Left ventricle myocardium superior (tissue), 1 donor: ENCODE measurements at regions not wholly inside any gene's neighbourhood (a gene's known extent, or its start where the extent isn't known, plus 50 kb on each side); places are given as distances from the start of the nearest gene placed in this dataset.

Experiments used
- ATAC-seq: fragments of 200-7000 bp; cut with Tn5 transposase; one replicate; pipeline ENCODE4 v1.9.1; 2020; ENCODE audit warnings: mild to moderate bottlenecking, moderate library complexity
- DNase-seq: peaks from one replicate; pipeline ENCODE4 v3.0.0-alpha.2; 2020
- intact Hi-C: fragments of 100-400 bp; cut with micrococcal nuclease; formaldehyde crosslinking; loops from one replicate; pipeline ENCODE4 v1.11.0; 2022
- donor health status: DM: no; HTN: yes; CAD: no; lungs with severe emphysema.

DNA sequence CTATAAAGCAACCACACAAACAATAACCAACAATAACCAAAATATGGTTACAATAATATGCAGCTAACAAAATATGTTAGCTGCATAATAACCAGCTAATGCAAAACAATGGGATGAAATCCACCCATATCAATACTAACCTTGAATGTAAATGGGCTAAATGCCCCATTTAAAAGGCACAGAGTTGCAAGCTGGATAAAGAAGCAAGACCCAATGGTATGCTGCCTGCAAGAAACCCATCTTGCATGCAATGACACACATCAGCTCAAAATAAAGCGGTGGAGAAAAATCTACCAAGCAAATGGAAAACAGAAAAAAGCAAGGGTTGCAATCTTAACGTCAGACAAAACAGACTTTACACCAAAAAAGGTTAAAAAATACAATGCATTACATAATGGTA lies 316.5 kb upstream of the NR5A2 start:
- DNase-seq = no peak
- intact Hi-C loops = no loop called here
- ATAC-seq = no peak

DNA sequence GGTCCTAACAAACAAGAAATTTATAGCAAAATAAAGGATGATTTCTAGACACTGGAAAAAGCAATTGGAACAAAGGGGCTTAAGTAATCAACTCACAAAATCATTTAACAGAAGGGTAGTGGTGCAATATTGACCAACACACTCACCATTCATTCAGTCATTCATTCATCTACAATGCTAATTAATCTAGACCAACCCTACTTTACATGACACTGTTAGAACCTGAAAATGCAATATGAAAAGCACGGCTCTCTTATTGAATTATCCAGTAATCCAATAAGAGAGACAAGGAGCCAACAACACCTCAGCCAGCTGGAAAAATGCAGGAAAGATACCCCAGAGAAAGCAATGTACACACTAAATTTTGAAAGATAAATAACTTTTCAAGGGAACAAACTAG lies 310.8 kb upstream of the NR5A2 start:
- intact Hi-C loops = no loop called here
- ATAC-seq = no peak
- no peak for DNase-seq

DNA sequence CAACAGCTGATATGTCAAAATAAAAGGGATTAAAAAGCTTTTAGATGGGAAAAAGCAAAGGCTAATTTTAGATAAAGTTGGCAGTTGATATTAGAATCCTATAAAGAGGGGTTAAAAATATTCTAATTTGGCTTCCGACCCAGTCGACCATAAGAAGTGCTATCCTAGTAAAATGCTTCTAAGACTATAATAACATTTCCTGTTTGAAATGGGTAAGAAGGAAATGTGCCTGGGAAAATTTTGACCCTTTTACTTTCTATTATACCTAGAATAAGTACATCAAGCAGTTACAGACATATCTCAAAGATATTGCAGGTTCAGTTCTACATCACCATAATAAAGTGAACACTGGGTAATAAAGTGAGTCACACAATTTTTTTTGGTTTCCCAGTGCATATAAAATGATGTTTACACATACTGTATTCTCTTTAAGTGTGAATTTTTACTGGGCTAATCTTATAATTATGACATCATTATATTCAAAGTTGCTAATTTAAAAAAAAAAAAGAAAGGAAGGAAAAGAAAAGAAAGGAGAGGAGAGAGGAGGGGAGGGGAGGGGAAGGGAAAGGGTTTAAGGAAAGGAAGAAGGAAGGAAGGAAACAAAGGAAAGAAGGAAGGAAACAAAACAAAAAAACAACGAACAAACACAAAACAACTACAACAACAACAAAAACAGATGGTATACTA lies 308.2 kb upstream of the NR5A2 start:
- intact Hi-C loops = no loop called here
- DNase-seq = no peak
- ATAC-seq = no peak

DNA sequence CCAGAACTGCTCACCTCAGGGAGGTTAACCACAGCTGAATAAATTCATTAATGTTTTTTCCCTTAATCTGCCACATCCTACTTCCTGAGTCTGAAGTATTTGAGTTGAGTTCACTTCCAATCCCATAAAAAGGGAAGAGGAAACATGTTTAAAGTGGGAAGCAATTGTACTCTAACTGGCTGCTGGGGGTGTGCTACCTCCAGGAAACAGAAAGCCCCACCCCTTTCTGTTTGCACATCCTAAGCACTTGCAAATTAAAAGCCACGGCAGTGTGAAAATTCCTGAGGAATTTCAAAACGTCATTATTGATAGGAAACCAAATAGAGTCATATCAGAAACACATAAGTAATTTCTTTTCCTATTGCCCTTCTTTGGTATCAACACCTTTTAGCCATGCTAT lies 307.0 kb upstream of the NR5A2 start:
- DNase-seq = no peak
- intact Hi-C loops = no loop called here
- no peak for ATAC-seq

DNA sequence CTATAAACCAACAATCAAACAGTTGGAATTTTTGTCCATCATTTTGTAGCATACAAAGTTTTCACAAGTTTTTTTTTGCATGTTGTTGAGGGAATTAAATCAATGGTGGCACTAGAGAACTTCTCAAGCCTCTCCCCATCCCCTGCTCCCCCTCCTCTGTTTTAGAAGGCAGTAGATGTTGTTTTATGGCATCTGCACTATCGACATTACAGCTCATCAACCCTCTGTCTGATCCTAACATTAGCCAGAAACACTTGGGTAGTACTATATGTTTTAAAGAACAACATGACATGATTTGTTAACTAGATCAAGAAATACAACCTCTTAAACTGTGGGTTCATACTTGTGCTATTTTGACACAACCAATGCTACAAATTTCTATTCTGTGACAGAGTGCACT lies 306.5 kb upstream of the NR5A2 start:
- intact Hi-C loops = no loop called here
- ATAC-seq (no peak), DNase-seq (no peak)

DNA sequence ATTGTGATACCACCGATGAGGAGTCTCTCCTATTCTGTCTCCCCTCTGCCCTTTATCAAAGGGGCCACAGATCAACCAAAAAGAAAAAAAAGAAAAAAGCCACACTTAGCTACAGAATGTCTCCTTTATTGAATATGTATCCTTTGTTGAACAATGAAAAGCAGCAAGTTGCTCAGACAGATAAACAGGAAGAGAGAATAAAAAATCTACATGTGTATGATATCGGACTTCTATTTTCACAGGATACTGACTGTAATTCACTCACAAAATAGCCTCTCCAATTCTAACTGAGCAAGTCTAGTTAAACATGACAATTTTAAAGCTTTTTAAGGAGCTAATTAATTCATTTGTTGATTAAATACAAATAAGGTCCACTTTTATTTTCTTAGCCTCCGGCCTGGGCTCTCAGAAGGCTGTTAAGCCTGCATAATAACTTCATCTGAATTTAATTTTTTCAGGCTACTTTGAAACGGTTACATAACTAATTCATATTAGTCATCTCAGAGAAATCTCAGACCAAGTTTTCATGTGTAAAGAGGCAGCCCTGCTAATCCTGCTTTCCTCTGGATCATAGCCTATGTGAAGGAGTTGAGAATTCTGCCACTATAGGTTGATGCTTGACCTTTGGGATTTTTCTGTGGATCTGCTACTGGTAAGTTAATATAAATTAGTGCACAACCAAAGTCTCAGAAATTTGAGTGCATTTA lies 304.1 kb upstream of the NR5A2 start:
- no peak for ATAC-seq
- intact Hi-C loops = no loop called here
- no peak for DNase-seq

DNA sequence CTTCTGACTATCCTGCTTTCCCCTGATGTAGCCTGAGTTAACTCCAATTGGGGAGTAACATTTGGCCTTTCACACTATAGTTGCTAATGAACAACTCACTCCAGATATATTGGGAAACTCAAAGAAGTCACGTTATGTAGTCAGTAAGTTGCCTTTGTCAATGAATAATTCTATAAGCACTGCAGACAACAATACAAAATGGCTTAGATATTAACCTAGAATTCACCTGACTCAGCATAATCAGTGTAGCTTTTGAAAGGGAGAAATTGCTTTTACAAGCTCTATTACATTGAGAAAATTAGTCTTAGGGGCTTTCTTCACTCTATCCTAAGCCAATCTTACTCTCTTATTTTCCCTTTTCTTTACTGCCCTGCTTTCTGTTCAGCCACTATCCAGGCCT lies 303.5 kb upstream of the NR5A2 start:
- DNase-seq (no peak), ATAC-seq (no peak)
- intact Hi-C loops = no loop called here

DNA sequence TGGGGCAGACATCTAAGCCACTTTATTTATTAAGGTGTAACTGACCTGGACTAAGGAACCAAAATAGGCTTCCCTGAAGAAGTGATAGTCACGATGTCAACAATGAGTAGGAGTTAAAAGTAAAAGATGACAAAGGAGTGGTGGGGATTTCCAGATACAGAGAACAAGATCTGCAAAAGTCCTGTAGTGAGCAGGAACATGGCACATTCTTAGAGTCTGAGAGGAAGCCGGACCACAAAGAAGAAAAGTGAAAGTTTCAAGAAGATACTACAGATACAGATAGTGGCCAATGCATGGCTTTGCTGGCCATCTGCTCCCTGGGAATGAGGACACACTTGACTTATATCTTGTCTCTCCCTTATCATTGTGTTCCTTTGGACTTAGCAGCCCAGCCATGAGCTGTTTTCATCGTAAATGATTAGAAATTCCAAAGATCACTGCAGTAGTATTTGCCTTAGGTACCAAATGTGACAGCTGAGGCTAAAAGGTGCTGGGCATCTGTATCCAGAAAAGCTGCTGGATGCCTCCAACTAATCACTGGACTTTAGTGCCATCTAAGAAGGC lies 302.4 kb upstream of the NR5A2 start:
- no peak for ATAC-seq
- DNase-seq = no peak
- intact Hi-C loops = no loop called here

DNA sequence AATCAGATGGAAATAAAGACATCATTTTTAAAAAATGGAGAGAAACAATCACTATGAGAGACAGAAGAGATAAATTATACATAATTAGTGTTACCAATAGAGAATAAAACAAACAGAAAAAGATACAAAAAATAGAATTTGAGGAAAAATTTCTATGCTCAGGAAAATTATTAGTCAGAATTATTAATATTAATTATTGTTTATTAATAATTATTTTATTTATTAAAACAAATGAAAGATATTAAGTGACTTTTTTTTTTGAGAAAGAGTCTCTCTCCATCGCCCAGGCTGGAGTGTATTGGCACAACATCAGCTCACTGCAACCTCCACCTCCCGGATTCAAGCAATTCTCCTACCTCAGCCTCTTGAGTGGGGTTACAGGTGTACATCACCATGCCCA lies 299.8 kb upstream of the NR5A2 start:
- DNase-seq (no peak), ATAC-seq (no peak)
- intact Hi-C loops = no loop called here

DNA sequence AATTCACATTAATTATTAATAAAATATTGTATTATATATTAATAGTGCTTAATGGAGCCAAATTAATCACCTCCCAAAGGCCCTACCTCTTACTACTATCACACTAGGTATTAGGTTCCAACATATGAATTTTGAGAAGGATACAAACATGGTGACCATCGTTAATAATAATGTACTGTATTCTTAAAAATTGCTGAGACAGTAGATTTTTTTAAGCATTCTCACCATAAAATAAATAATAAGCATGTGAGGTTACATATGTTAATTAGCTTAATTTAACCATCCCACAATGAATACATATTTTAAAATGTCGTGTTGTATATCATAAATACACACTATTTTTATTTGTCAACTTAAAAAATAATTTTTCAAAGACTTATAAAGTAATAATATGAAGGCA lies 299.2 kb upstream of the NR5A2 start:
- DNase-seq = no peak
- no peak for ATAC-seq
- intact Hi-C loops = no loop called here

DNA sequence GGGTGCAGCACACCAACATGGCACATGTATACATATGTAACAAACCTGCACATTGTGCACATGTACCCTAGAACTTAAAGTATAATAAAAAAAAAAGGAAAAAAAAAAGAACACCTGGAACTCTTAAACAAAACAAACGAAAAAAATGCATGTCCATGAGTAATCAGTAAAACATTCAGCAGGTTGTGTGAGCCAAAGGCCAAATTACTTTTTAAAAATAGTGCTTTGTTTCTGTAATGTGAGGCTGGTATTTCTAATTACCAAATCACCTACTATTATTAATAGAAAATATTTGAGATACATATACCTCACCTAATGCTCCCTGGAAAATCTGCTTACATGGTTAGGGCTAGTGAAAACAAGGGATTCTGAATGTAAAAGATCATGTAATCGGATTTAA lies 294.4 kb upstream of the NR5A2 start:
- DNase-seq = no peak
- ATAC-seq = no peak
- intact Hi-C loops = no loop called here

DNA sequence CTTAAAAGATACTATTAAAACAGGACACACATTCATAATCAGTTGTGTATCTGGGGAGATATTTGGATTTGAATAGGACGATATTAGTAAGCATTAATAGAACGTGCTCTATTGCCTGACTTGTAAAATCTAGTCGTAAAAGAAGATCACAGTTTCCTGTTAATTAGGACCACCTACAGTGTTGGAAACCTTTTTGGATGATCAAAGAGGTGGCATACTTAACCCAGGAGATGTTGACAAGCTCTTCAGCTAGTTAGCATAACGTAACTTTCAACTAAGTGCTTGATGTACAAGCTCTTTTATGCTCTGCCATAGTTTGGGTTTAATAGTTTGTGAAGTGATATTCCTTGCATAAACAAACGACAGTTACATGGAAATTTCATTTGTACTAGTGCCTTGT lies 293.3 kb upstream of the NR5A2 start:
- DNase-seq (no peak), ATAC-seq (no peak)
- intact Hi-C loops = no loop called here

DNA sequence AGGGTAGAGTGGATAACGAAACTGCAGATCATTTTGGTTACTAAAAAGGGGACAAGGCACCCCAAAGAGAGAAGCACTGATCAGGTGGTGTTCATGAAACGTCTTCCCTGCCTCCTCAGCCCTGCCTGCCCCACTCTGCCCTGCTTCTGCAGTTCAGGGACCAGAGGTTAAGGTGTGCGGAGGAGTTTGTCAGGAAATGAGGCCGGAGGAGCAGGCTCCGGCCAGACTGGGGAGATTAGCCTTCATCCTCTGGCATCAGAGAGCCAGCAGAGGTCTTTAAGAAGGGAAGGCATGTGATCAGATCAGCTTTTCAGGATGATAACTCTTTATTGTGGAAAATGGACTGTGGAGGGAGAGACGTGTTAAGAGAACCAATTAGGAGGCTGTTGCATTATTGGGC lies 291.9 kb upstream of the NR5A2 start:
- intact Hi-C loops = no loop called here
- no peak for DNase-seq
- ATAC-seq = no peak

DNA sequence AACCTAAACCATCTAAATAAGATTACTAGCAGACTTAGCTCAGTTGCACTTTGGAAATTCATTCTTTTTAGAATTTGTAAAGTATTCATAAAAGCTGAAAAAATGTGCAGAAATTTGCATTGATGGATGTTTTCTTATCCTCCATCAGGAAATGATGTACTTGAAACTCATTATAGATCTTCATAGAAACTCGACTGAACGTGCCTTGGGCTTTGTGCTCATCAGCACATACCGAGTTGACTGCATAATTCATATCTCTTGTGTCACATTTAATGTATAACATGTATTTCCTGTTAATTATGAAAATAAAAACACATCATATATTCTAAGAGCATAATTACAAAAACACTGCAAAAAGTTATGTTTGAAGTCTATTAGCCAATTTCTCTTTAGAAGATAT lies 290.9 kb upstream of the NR5A2 start:
- no peak for DNase-seq
- no peak for ATAC-seq
- intact Hi-C loops = no loop called here

DNA sequence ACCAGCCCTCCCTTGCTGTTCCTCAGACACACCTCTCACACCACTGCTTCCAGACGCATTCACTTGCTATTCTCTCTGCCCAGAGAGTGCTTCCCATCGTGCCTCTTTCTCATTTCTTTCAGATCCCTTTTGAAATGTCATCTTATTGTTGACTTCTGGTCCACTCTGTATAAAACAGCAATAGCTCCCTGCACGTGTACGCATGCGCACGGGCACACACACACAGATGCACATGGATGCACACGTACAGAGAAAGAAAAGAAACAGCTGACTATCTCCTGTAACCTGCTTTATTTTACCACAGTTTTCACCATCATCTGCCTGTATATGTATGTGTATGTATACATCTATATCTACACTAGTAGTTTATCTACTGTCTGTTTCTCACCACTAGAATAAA lies 285.9 kb upstream of the NR5A2 start:
- no peak for ATAC-seq
- DNase-seq = no peak
- intact Hi-C loops = no loop called here

DNA sequence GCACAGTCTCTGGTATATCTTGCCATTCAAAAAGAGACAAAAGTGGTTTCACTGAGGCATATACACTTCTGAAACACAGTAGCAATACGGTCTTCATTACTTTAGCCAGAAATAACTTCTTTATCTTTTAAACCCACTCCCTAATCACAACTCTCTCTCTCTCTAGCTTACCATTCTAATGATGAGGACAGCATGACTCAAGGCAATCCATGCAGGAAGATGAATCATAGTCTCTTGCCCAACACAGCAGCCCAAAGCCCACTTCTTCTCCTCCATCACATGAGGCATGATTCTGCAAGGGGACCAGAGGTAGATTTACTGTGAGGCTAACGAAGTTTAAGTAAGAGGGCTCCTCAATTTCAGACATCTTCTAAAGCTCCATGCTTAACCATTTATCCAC lies 285.0 kb upstream of the NR5A2 start:
- ATAC-seq (no peak), DNase-seq (no peak)
- intact Hi-C loops = no loop called here

DNA sequence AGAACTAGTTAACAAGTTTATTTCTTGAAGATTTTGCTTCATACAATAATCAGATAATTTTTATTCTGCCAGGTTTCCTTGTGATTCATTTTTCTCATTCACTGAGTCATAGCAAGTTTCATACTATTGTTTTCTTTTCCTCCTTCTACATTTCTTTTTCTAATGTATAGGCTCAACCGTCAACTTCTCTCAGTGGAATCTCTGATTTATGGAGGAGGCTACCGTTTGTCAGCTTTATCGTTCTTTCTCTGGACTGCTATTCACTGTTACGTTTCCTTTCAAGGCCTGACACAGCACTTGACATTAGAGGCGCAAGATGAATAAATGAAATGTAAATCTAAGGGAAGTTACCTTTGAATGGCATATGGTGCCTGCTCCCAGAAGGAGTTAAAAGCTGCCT lies 284.3 kb upstream of the NR5A2 start:
- intact Hi-C loops = no loop called here

DNA sequence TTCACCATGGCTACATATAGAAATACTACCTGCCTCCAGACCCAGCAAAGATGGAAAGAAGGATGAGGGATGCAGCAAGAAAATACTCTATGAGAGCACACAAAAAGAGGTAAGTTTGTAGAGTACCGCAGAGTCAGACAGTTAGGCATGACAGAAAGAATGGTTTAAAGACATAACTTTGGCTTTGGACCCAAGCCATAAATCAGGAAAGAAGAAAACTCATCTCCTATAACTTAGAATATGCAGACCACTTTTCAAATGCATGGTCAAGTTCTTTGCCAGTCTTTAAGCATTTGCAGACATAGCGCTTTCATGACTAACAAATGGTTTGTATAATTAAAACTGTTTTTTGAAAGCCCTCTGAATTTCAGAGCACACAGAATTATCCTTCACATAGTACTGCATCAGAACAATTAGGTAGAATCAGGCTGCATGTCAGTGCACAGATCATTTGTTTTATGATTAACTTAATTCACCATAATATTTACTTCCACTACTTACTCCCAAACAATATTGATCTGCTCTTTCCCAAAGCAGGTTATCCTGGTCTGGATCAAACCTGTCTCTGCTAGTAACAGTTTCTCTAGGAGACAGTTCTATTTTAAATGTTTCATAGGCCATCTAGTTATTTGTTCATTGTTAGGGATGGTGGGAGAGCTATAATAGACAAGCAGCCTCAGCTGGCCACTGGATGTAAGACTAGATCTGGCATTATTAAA lies 280.7 kb upstream of the NR5A2 start:
- no peak for ATAC-seq
- no peak for DNase-seq
- intact Hi-C loops = no loop called here

More for the DNA sequence above, 284.3 kb upstream of the NR5A2 start:
- no peak for DNase-seq
- ATAC-seq = no peak

DNA sequence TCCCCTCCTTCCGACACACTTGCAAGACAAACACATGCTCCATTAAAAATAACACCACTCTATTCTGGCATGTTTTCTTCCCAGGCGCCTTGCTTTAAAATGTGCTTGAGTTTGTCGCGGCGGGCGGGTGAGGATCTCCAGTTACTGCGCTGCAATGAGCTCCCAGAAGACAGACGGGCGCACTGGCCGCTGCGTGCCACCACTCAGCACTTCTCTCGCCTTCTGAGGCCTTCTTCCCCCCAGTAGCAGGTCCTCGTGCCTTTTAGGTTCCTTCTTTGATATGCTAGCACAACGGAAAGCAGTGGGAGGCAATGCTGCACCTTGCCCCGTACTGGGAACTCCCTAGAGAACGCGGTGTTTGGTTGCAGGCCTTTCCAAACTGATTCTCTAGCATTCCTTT lies 279.5 kb upstream of the NR5A2 start:
- intact Hi-C loops = no loop called here
- DNase-seq (no peak), ATAC-seq (no peak)

DNA sequence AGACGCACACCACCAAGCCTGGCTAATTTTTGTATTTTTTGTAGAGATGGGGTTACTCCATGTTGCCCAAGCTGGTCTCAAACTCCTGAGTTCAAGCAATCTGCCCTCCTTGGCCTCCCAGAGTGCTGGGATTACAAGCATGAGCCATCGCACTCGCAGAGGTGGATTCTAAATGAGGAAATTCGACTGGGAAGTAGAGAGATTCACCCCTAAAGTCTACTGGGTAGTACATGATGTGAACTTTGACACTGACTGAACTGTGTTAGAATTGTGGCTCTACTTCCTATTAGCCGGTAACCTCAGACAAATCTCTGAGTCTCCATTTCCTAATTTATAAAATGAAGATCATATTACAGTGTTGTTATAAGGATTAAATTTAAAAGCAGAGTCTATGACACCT lies 276.0 kb upstream of the NR5A2 start:
- DNase-seq (no peak), ATAC-seq (no peak)

More for the DNA sequence above, 276.0 kb upstream of the NR5A2 start:
- intact Hi-C loops = no loop called here
